GM23248 (cell line): ENCODE measurements at regions not wholly inside any gene's neighbourhood (a gene's known extent, or its start where the extent isn't known, plus 50 kb on each side); places are given as distances from the start of the nearest gene placed in this dataset.

Source experiments
- EZH2 ChIP-seq: fragments of 200-600 bp; sonication (generic); IDR thresholded peaks from 2 replicates; pipeline ENCODE4 v1.6.1; 2018; ENCODE audit warnings: antibody characterized with exemption, mild to moderate bottlenecking; ENCODE audit not compliant: insufficient read depth, poor library complexity, severe bottlenecking
- EZH2phosphoT487 ChIP-seq: fragments of 200-600 bp; sonication (generic); IDR thresholded peaks from 2 replicates; pipeline ENCODE4 v1.6.1; 2018; ENCODE audit warnings: antibody characterized with exemption, moderate library complexity, mild to moderate bottlenecking, low read depth; ENCODE audit not compliant: insufficient read depth

- TF ChIP-seq EZH2 (no peak), EZH2phosphoT487 (no peak)
These were observed 79.7 kb upstream of the LINGO1 start for GRCh38 chr15:77712438-77712837.
